ENCODE measurements at regions not wholly inside any gene's neighbourhood (a gene's known extent, or its start where the extent isn't known, plus 50 kb on each side); places are given as distances from the start of the nearest gene placed in this dataset.
"Not testable (repeated sequence)": the region's sequence is repeated elsewhere in the genome, so short reads cannot be mapped to it uniquely, and the experiment has no call there.

DNA sequence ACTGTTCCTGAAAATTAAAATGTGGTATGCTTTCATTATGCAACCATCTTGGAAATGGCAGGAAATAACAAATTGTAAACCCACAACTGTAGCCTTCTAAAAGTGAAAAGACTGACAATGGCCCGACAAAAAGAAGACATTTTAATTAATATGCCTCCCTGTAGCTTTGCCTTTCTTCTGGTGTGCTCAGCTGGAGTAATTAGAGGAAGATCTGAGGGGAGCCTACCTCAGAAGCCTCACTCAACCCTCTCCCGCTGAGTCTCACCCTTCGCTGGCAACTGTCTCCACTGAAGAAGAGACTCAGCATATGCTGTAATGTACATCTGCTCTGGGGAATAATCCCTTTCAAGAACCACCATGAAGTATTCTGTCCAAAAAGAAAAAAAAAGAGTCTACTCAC, 104.7 kb upstream of the SETMAR start:
- intact Hi-C loops (cut with DNase I) = no loop called here

DNA sequence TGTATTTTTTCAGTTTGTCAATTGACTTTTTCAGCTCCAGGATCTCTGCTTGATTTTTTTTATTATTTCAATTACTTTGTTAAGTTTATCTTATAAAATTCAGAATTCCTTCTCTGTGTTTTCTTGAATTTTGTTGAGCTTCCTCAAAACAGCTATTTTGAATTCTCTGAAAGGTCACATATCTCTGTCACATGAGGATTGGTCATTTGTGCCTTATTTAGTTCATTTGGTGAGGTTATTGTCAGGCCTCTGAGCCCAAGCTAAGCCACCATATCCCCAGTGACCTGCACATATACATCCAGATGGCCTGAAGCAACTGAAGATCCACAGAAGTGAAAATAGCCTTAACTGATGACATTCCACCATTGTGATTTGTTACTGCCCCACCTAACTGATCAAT, 98.4 kb upstream of the SETMAR start:
- DNase-seq; H3K27ac ChIP-seq; H3K36me3 ChIP-seq; intact Hi-C loops (cut with DNase I); H3K9me3 ChIP-seq; ATAC-seq; H3K4me3 ChIP-seq; H3K4me1 ChIP-seq; H3K27me3 ChIP-seq: not testable (repeated sequence)

More for the DNA sequence above, 104.7 kb upstream of the SETMAR start:
- 85% methylated on average over 3 of the region's 3 CpGs for WGBS (ENCODE audit: insufficient coverage, low coverage, low lambda C conversion rate, missing lambda C conversion rate)
- TF ChIP-seq POLR2A (IDR thresholded peaks at IDR 0.05) = no peak
- TF ChIP-seq, protein P1, sequence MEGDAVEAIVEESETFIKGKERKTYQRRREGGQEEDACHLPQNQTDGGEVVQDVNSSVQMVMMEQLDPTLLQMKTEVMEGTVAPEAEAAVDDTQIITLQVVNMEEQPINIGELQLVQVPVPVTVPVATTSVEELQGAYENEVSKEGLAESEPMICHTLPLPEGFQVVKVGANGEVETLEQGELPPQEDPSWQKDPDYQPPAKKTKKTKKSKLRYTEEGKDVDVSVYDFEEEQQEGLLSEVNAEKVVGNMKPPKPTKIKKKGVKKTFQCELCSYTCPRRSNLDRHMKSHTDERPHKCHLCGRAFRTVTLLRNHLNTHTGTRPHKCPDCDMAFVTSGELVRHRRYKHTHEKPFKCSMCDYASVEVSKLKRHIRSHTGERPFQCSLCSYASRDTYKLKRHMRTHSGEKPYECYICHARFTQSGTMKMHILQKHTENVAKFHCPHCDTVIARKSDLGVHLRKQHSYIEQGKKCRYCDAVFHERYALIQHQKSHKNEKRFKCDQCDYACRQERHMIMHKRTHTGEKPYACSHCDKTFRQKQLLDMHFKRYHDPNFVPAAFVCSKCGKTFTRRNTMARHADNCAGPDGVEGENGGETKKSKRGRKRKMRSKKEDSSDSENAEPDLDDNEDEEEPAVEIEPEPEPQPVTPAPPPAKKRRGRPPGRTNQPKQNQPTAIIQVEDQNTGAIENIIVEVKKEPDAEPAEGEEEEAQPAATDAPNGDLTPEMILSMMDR (IDR thresholded peaks at IDR 0.05) = no peak
- no peaks in the 10 kb centered on the region for H3K36me3 ChIP-seq
- no peak for ATAC-seq
- no peak for DNase-seq
- H3K9me3 ChIP-seq = no peaks in the 10 kb centered on the region
- no peaks in the 10 kb centered on the region for H3K27me3 ChIP-seq
- H3K4me1 ChIP-seq = peaks cover 0 to 6% (median 0%) of the 10 kb centered on the region in 4 donors
- H3K4me3 ChIP-seq = no peak overlapping the region
- no peak overlapping the region for H3K27ac ChIP-seq

DNA sequence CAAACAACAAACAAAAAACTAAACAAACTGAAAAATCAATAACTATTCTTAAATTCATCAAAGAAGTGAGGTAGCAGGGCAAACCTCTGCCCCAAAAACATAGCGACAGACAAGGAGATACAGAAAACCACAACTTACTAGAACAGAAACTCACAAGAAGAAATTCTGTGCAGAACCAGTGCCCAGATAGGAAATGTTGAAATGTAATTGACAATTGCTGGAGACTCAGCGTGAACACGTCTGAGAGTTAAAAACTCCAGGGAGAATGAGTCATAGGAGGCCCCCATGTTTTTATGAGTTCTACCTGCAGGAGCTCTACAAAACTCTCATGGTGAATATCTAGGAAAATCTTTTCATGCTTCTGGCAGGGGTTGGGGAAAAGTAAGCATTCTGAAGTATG, 95.5 kb upstream of the SETMAR start:
- no peak overlapping the region for H3K4me3 ChIP-seq
- intact Hi-C loops (cut with DNase I) = no loop called here
- no peaks in the 10 kb centered on the region for H3K9me3 ChIP-seq
- no peaks in the 10 kb centered on the region for H3K36me3 ChIP-seq
- no peaks in the 10 kb centered on the region for H3K4me1 ChIP-seq
- DNase-seq (no peak), ATAC-seq (no peak)
- WGBS (ENCODE audit: insufficient coverage, low coverage, low lambda C conversion rate, missing lambda C conversion rate) = 24% methylated on average over 3 of the region's 3 CpGs
- H3K27ac ChIP-seq = no peak overlapping the region
- no peaks in the 10 kb centered on the region for H3K27me3 ChIP-seq
- no peak for TF ChIP-seq POLR2A (IDR thresholded peaks at IDR 0.05)
- TF ChIP-seq, protein P1 (IDR thresholded peaks at IDR 0.05) = no peak

DNA sequence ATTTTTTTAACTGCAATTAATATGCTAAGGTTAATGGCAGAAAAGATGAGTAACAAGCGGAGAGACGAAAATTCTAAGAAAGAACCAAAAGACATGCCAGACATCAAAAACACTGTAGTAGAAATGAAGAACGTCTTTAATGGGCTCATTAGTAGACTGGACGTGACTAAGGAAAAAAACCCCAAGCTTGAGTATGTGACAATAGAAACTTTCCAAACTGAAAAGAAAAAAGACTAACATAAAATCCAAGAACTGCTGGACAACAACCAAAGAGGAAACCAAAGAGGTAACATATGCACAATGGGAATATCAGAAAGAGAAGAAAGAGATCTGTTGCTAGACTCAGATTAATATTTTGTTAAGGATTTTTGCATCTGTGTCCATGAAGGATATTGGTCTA, 94.6 kb upstream of the SETMAR start:
- Histone ChIP-seq H3K36me3 (no peaks in the 10 kb centered on the region), H3K27me3 (no peaks in the 10 kb centered on the region), H3K27ac (no peak overlapping the region), H3K9me3 (no peaks in the 10 kb centered on the region), H3K4me3 (no peak overlapping the region), H3K4me1 (no peaks in the 10 kb centered on the region)
- WGBS (ENCODE audit: insufficient coverage, low coverage, low lambda C conversion rate, missing lambda C conversion rate) = 79% methylated on average over 4 of the region's 4 CpGs
- DNase-seq (no peak), ATAC-seq (no peak)
- intact Hi-C loops (cut with DNase I) = no loop called here
- TF ChIP-seq POLR2A (IDR thresholded peaks at IDR 0.05) = no peak
- TF ChIP-seq, protein P1 (IDR thresholded peaks at IDR 0.05) = no peak

DNA sequence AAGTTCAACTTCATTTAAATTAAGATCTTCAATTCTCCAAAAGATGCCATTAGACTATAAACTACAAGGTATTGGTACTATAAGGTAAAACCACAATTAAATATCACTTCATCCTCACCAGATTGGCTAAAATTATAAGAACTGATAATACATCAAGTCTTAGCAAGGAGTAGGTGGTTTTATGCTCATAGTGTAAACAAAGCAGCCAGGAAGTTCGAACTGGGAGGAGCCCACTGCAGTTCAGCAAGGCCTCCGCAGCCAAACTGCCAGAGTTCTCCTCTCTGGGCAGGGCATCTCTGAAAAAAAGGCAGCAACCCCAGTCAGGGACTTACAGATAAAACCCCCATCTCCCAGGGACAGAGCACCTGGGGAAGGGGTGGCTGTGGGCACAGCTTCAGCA, 91.6 kb upstream of the SETMAR start:
- Histone ChIP-seq H3K4me1 (no peaks in the 10 kb centered on the region), H3K27ac (no peak overlapping the region), H3K27me3 (no peaks in the 10 kb centered on the region), H3K4me3 (no peak overlapping the region), H3K36me3 (no peaks in the 10 kb centered on the region), H3K9me3 (no peaks in the 10 kb centered on the region)
- no peak for DNase-seq
- ATAC-seq = no peak
- TF ChIP-seq, protein P1 (IDR thresholded peaks at IDR 0.05) = no peak
- TF ChIP-seq POLR2A (IDR thresholded peaks at IDR 0.05) = no peak
- 61% methylated on average over 2 of the region's 2 CpGs for WGBS (ENCODE audit: insufficient coverage, low coverage, low lambda C conversion rate, missing lambda C conversion rate)
- intact Hi-C loops (cut with DNase I) = no loop called here

DNA sequence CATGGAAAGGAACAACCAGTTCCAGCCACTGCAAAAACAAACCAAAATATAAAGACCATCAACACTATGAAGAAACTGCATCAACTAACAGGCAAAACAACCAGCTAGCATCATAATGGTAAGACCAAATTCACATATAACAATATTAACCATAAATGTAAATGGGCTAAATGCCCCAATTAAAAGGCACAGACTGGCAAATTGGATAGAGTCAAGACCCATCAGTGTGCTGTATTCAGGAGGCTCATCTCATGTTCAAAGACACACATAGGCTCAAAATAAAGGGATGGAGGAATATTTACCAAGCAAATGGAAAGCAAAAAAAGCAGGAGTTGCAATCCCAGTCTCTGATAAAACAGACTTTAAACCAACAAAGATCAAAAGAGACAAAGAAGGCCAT, 89.7 kb upstream of the SETMAR start:
- intact Hi-C loops (cut with DNase I); H3K27ac ChIP-seq; H3K4me1 ChIP-seq; H3K36me3 ChIP-seq; H3K9me3 ChIP-seq; ATAC-seq; DNase-seq; H3K27me3 ChIP-seq; H3K4me3 ChIP-seq: not testable (repeated sequence)

DNA sequence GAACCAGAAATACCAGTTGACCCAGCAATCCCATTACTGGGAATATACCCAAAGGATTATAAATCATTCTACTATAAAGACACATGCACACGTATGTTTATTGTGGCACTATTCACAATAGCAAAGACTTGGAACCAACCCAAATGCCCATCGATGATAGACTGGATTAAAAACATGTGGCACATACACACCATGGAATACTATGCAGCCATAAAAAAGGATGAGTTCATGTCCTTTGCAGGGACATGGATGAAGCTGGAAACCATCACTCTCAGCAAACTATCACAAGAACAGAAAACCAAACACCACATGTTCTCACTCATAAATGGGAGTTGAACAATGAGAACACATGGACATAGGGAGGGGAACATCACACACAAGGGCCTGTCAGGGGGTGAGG, 86.2 kb upstream of the SETMAR start:
- ATAC-seq; DNase-seq; H3K9me3 ChIP-seq; H3K27ac ChIP-seq; H3K36me3 ChIP-seq; intact Hi-C loops (cut with DNase I); H3K4me1 ChIP-seq; H3K27me3 ChIP-seq; H3K4me3 ChIP-seq: not testable (repeated sequence)
- whole genome bisulfite sequencing (ENCODE audit: insufficient coverage, low coverage, low lambda C conversion rate, missing lambda C conversion rate) = 73% methylated on average over 2 of the region's 2 CpGs

All from right lobe of liver (tissue), 6 donors.